ENCODE measurements at regions not wholly inside any gene's neighbourhood (a gene's known extent, or its start where the extent isn't known, plus 50 kb on each side); places are given as distances from the start of the nearest gene placed in this dataset.
A peak's percentile ranks its signal among the peaks of the same experiment; 100 is the strongest.
"Not testable (repeated sequence)": the region's sequence is repeated elsewhere in the genome, so short reads cannot be mapped to it uniquely, and the experiment has no call there.

DNA sequence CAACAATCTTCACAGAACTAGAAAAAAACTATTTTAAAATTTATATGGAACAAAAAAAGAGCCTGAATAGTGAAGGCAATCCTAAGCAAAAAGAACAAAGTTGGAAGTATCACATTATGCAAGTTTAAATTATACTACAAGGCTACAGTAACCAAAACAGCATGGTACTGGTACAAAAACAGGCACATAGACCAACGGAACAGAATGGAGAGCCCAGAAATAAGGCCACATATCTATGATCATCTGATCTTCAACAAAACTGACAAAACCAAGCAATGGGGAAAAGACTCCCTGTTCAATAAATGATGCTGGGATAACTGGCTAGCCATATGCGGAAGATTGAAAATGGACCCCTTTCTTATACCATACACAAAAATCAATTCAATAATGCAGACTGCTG is 74.4 kb upstream of the RTN4 start:
- not testable (repeated sequence) for DNase-seq

DNA sequence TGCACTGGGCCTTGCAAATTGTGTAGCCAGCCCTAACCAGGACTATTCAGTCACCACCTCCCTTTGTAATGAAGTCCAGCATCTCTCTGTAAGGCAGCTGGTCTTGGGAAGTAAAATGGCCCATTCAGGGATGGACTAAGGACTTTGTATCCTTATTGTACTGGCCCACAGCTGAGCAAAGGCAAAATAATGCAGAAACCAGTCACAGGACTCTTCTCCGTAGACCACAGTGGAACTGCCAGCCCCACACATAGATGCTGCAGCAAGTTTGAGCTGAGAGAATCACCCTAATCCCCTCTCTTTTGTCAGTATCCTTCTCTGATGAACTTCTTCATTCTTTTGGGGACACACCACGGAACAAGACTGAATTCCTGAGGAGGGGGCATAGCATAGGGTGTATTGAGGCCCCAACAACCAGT is 73.6 kb upstream of the RTN4 start:
- DNase-seq: no peak

DNA sequence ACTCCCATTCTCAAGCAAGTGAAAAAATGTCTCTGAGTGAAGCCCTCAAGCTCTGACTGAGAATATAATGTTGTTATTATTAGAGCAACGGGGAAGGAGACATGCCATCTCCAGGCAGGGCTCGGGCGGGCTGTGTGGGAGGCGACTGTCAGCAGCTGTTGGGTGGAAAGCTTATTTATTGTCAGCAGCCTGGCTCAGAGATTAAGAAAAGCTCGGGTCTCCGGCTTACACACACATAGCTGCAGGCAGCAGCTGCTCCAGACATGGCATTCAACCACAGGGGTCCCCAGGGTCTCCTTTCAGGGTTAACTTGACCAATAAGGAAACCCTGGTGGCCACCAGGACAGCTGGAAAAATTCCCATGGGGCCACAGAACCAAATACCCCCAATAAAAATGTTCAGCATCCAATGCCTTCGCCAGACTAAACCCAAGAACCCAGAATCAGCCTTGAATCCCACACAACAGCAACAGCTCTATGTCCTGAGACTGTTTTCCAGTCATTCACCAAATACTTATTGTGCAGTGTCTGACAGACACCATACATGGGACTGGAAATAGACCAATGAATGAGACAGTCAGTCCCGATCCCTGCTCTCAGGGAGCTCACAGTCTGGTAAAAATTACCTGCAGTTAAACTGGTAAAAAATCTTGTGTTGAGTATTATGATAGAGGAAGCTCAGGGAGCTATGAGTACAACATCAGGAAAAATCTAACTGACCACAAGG is 70.5 kb upstream of the RTN4 start:
- DNase-seq: no peak

DNA sequence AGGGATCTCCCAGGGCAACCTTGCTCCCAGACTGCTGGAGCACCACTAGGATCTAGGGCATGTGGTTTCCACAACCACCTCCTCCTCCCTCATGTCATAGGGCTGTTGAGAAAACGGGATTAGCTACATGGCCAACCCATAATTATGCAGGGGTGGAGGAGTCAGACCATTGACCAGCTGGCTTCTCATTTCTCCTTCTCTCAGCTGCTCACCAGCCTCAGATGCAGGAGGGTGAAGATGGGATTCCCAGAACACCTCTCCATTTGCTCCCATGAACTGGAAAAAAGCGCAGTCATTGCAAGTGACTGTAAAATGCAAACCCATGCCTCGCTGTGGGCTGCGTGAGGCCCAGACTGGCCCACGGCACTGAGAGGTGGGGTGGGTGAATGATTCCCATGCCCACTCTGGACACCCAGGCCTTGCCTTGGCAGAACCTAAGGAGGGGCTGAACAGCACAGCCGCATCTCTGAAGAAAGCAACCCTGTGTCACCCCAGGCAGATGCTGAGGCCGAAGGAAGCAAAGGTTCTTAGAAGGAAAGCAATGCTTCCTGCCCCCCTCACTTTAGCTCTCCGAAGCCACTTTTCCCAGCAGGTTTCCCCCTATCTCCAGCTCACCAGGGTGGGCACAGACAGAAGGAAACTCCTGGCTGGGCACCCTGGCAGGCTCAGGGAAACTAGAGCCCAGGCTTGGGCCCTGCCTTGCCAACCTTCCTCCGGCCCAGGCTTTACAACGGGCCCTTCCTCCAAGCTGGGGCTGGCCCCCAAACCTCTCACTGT is 69.6 kb upstream of the RTN4 start:
- DNase-seq: no peak

DNA sequence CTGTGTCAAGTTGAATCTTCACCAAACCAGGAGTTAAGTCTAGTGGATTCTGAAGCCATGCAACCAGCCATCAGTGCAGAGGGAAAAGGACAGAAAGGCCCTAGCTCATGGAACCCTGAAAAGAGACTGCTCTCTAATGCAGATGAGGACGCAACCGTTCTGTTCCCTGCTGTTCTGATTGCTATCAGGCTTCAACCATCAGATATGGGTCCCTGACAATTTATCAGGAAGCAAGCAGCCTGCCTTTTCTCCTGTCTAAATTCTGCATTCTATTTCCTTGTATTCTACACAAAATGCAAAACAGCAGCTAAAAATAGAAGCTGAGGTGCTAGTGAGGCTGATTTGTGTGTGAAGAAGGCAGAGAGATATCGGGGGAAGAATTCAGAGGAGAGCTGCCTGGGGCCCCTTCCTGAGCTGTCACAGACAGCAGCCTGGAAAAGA is 68.4 kb upstream of the RTN4 start:
- DNase-seq: no peak

DNA sequence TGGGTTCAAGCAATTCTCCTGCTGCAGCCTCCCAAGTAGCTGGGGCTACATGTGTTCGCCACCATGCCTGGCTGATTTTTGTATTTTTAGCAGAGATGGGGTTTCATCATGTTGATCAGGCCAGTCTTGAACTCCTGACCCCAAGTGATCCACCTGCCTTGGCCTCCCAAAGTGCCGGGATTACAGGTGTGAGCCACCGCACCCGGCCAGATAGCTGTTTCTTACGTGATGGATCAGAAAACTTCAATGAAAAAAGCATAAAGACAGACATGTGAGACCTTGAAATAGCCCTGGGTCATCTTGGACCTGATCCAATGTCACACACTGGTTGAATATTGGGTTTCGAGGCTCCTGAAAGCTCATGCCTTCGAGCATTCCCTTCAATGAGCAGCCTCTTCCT is 66.7 kb upstream of the RTN4 start:
- no peak for DNase-seq

DNA sequence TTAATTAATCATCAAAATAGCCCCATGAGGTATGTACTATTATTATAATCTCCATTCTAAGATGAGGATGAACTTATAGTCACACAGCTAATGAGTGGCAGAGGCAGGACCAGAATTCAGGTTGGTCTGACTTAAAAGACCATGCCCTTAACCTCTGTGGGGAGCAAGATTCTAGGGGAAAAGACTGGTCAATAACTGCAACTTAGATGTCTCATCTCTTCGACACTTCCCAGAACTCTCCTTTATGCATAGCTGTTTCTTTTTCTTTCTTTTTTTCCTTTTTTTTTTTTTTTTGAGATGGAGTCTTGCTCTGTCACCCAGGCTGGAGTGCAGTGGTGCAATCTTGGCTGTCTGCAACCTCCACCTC is 66.3 kb upstream of the RTN4 start:
- DNase-seq: no peak

DNA sequence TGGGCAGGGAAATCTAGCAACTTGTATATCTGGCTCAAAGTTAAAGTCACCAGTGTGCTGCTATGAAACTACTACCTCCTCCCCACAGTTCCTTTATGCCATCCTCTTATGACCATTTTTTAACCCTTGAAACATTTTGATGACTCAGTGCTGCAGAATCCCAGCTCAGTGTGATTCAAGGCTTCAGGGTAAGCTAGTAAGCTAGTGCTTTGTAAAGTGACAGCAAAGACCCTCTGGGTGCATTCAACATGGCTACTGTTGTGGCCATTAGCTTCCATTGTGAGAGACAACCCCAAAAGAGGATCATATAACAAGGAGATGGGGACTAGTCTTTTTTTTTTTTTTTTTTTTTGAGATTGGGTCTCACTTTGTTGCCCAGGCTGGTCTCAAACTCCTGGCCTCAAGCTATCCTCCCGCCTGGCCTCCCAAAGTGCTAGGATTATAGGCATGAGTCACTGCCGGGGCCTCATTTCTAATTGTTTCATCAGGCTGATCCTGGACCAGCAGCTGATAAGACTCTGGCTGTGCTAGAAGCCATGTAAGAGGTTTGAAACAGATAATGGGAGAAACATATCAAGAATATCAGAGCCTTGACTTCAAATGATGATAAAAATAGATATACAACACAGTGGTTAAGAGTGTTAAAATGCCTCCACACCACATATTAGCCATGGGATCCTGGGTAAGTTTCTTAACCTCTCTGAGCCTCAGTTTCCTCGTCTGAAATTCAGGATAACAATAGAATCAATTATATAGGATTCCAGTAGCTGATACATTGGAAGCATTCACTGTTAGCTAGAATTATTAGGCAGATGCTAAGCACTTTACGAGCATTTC is 65.7 kb upstream of the RTN4 start:
- DNase-seq: no peak

DNA sequence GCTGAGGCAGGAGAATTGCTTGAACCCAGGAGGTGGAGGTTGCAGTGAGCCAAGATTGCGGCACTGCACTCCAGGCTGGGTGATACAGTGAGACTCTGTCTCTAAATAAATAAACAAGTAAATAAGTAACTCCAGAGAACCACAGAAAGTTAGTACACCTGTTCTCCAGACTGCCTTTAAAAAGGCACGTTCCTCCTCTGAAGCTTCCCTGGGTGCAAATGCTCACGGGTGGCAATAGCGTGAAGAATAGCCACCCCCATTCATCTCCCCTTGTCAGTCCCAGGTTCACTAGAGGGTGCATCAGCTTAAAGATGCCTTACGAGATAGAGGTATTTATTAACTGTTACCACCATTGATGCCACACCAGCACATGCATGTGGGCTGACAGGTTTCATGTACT is 64.3 kb upstream of the RTN4 start:
- DNase-seq: no peak

DNA sequence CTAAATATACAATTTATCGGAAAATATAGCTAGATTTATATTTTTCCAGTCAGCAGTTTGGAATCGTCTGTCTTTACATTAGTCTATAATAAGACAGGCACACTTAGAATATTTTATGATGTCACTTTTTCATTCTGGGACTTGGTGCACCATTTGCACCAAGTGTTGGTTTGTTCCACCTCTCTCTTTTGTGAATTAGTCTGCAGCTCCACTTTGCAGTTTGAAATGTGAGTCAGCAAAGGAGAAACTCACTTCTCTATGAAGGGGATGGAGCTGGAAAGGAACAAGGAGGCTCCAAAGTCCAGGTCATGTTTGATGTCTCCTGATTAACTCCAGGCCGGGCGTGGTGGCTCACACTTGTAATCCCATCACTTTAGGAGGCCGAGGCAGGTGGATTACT is 63.8 kb upstream of the RTN4 start:
- DNase-seq: no peak

DNA sequence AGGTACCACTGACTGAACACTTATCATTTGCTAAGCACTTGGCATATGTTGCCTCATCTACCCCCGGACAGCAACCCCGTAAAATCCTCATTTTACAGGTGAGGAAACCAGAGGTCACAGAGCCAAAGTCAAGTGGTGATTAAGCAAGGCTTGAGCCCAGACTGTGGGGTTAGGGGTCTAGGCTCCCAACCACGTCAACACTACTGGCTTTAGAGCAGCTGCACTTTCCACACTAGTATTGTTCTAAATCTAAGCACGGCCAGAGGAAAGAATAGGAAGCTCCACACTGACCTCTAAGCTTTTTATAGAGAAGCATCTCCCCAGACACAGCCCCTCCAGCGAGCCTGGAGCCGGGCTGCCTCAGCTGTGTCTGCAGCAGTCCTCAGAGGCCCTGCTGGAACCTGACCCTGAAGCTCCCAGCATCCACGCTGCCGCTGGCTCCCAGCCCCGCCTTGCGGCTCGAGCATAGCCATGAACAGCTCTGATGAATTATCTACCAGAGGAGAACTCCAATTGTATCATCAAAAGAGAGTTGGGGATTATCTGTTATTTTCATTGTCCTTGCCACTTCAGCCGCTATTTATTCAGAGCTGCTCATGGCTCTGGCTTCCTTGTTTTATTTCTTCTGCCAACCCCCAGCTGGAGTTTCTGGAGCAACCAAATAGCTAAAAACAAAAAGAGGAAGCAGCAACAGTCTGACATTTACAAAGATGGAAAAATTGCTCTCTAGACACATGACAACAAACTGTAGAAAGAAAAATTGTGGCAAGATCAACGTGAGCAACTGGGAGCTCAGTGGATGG is 62.2 kb upstream of the RTN4 start:
- peak; percentile 6 to 21 for DNase-seq

DNA sequence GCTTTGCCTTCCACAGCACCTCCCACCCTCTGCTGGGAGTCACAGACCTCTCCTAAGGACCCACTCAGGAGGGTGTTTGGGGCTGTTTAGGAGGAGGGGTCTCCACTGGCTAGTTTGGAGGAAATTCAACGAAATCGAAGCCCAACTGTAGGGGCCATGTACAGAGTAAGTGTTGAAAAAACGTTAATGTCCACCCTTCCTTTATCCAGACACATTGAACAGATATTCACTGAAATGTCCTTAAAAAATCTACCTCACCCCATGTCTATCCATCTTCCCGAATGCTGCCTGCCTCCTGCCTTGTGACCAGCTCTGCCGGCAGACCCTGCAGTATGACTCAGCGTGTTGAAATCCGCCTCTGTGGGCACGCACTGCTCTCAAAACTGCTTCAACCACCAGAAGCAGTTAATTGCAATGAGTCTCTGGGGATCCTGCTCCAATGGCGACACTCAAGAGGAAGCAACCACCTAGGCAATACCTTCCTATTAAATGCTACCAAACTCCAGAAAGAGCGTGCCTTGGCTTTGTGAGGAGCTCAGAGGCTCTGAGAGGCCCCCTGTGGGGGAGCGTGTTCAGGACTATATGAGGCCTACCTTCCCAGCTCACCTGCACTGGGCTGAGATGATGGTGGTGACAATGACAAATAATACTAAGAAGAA is 61.4 kb upstream of the RTN4 start:
- DNase-seq: peak; percentile 65 to 84

DNA sequence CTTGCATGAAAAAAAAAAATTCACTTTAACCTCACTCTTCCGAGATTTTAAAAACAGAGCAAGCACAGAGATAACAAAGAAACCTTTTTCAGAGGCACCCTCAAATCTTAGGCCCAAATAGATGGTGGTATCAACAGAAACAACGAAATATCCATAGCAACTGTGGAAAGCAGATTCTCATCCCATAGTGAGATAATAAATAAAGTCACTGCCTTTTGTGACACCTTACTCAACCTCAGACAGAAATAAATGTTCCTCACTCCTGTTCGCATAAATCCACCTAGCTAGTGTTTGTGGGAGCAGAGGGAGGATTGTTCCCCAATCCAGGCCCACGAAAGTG is 60.9 kb upstream of the RTN4 start:
- no peak for DNase-seq

DNA sequence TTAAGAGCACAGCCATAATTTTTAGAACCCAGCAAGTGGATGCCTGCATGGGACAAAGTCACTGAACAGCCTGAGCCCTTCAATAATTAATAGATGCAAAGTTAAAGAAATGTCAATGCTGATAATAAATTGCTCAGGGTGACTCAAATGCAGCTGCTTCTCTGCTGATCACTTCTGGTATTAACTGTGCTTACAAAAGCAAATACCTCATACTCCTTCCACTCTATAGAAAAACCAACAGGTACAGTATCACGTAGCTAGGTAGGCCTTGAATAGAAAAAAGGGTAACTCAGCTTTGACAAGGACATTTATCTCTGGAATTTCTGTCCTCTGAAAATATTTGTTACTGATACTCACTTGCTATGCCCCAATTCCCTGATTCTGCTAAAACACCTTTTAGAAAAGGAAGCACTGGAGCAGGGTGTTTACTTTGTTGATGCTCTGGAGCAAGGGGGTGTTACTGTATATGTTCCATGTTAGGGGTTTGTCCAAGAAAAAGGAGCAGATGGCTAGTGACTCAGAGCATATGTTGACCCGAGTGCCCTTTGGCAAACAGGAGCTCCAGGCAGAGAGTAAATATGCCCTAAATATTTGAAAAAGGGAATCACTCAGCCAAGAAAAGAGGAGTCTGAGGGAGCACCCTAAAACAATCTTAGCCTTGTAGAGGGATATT is 59.1 kb upstream of the RTN4 start:
- peak; percentile 39 to 75 for DNase-seq

DNA sequence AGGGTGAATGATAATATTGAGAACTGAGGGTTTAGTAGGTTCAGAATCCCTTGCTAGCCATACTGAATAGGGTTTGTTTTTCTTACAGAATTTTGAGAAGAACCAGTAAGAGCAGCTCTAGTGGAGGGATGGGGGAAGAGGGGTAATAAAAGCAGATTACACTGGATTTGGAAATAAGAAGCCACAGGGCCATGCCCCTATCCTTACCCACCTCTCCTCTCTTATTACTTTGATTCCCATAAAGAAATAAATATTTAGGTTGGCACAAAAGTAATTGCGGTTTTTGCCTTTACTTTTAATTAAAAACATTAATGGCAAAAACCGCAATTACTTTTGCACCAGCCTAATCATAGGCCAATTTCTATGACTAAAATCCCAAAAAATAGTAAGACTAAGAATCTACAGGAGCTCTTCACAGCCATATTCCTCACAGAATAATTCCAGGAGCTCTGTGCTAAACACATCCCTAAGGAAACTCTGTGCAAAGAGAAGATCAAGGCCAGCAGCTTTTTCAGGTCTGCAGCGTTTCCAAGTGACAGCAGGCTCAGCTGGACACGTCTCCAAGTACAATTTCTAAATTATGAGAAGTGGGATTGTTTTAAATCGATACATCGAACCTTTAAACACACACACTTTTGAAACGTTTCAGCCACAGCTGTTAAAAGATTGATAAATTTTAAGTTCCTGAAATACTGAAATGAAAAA is 58.4 kb upstream of the RTN4 start:
- DNase-seq: peak in 1 of 2 experiments; percentile 35

DNA sequence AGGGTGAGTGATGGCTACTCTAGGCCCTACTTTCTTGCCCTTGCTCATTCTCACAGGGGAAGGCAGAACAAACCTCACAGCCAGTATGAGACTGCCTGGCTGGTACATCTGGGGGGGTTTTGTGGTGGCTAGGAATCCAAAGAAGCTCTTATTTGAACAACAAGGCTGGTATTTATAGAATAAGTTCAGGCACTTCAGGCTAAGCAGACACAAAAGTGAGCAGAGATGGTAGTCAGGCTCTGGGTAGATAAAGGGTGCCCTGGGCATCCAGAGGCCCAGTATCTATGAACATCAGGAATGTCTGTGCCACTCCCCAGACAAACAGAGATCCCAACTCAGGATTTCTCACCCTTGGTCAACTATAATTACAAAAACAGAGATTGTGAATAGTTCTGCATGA is 57.2 kb upstream of the RTN4 start:
- DNase-seq: no peak

DNA sequence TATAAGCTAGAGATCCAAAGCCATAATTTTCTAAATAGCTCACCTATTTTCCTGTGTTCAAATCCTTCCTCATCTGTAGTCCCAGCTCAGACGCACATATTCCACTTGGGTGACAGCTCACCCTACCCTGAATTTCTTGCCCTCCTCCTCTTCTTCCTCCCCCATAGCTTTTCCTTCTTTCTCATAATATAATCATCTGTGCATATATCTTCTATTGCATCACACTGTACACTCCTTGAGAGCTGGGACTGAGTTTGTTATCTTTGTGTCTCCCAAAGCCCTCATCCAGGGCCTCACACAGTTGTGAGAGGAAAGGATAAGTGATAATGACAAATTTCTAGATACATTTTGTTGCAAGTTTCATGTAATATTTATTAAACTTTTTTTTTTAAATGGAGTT is 55.9 kb upstream of the RTN4 start:
- no peak for DNase-seq

DNA sequence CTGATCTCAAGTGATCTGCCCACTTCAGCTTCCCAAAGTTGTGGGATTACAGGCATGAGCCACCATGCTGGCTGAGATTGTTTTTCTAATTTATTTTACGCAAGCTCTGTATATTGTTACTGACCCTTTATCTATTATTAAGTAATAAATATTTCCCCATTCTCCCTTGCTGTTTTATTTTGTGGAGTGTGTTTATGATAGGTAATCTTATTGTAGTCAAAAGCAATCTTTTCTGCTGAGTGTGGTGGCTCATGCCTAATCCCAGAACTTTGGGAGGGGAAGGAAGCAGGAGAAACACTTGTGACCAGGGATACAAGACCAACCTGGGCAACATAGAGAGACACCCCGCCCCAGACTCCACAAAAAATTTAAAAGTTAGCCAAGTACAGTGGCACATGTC is 55.2 kb upstream of the RTN4 start:
- DNase-seq: no peak

DNA sequence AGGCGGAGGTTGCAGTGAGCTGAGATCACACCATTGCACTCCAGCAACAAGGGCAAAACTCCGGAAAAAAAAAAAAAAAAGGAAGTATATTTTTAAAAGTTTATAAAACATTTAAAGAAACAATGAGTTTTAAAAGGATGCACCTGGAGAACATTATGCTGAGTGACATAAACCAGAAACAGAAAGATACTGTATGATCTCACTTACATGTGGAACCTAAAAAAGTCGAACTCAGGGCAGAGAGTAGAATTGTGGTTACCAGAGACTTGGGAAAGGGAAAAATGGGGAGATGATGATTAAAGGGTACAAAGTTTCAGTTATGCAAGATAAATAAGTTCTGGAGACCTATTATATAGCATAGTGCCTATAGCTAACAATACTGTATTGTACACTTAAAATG is 52.8 kb upstream of the RTN4 start:
- DNase-seq: no peak

DNA sequence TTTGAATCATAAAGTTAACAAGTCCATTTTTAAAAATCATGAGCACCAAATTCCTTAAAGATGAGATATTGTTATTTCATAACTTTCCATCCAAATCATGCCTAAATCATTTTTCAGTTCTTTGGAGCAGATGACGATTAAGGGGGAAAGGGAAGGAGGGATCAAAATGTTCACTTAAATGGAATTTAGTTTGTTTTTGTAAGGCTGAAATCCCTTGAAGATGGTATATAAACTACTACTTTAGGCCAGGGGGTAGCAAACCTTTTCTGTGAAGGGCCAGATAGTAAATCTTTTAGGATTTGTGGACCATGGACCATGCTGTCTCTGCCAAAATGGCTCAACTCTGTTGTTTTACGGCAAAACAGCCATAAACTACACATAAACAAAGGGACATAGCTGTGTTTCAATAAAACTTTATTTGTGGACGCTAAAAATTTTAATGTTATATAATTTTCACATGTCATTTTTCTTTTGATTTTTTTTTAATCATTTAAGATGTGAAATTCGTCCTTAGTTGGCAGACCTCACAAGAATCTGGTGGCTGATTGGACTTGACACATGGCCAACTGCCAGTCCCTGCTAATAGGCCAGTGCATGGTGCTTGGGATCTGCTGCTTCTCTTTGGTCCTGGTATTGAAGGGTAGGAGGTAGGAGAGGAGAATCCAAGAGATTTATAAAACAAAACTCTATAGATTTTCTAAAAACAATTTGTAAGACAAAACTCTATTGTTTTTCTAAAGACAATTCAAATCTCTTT is 52.0 kb upstream of the RTN4 start:
- no peak for DNase-seq
